ENCODE measurements at regions not wholly inside any gene's neighbourhood (a gene's known extent, or its start where the extent isn't known, plus 50 kb on each side); places are given as distances from the start of the nearest gene placed in this dataset.

- no peak overlapping the region for H3K4me3 ChIP-seq (ENCODE audit: control insufficient read depth, low read depth, low read length)
- DNase-seq (ENCODE audit: low read depth): no peak
- TF ChIP-seq, protein P1, sequence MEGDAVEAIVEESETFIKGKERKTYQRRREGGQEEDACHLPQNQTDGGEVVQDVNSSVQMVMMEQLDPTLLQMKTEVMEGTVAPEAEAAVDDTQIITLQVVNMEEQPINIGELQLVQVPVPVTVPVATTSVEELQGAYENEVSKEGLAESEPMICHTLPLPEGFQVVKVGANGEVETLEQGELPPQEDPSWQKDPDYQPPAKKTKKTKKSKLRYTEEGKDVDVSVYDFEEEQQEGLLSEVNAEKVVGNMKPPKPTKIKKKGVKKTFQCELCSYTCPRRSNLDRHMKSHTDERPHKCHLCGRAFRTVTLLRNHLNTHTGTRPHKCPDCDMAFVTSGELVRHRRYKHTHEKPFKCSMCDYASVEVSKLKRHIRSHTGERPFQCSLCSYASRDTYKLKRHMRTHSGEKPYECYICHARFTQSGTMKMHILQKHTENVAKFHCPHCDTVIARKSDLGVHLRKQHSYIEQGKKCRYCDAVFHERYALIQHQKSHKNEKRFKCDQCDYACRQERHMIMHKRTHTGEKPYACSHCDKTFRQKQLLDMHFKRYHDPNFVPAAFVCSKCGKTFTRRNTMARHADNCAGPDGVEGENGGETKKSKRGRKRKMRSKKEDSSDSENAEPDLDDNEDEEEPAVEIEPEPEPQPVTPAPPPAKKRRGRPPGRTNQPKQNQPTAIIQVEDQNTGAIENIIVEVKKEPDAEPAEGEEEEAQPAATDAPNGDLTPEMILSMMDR (conservative IDR thresholded peaks at IDR 0.05; ENCODE audit: control insufficient read depth, insufficient read depth, low read depth, low read length): no peak
Observed at GRCh38 chr1:63023637-63024036, 239.7 kb downstream of the ATG4C start.

- no peak for DNase-seq (ENCODE audit: low read depth)
- H3K4me3 ChIP-seq (ENCODE audit: control insufficient read depth, low read depth, low read length): no peak overlapping the region
- TF ChIP-seq, protein P1 (conservative IDR thresholded peaks at IDR 0.05; ENCODE audit: control insufficient read depth, insufficient read depth, low read depth, low read length): no peak
Observed at GRCh38 chr1:63024132-63024531, 240.2 kb downstream of the ATG4C start.

GRCh38 chr1:63027176-63027575 lies 243.2 kb downstream of the ATG4C start:
- TF ChIP-seq, protein P1 (conservative IDR thresholded peaks at IDR 0.05; ENCODE audit: control insufficient read depth, insufficient read depth, low read depth, low read length): no peak
- no peak for DNase-seq (ENCODE audit: low read depth)
- no peak overlapping the region for H3K4me3 ChIP-seq (ENCODE audit: control insufficient read depth, low read depth, low read length)

DNA sequence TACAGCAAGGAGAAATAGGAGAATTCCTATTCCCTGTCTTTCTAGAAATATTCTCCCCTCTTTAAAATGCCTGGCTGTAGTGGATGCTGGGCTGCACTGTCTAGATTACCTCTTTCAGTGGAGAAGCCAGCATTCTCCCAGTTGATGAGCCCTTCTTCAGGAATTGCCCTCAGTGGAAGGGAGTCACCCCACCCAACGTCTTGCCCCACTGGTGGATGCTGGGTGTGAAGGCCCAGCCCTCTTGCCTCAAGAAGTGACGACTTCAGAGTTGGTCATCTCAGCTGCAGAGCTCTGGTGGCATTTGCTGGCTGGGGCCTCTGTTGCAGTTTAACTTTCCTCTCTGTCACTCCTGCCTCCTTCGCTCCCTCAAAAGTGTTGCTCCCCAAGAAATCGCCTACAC lies 248.2 kb downstream of the ATG4C start:
- no peak for DNase-seq (ENCODE audit: low read depth)
- TF ChIP-seq, protein P1 (conservative IDR thresholded peaks at IDR 0.05; ENCODE audit: control insufficient read depth, insufficient read depth, low read depth, low read length): no peak
- H3K4me3 ChIP-seq (ENCODE audit: control insufficient read depth, low read depth, low read length): no peak overlapping the region

GRCh38 chr1:63033211-63033610 lies 249.3 kb downstream of the ATG4C start:
- TF ChIP-seq, protein P1 (conservative IDR thresholded peaks at IDR 0.05; ENCODE audit: control insufficient read depth, insufficient read depth, low read depth, low read length): no peak
- no peak overlapping the region for H3K4me3 ChIP-seq (ENCODE audit: control insufficient read depth, low read depth, low read length)
- no peak for DNase-seq (ENCODE audit: low read depth)

GRCh38 chr1:63034256-63034655 lies 250.3 kb downstream of the ATG4C start:
- H3K4me3 ChIP-seq (ENCODE audit: control insufficient read depth, low read depth, low read length): no peak overlapping the region
- no peak for DNase-seq (ENCODE audit: low read depth)
- TF ChIP-seq, protein P1 (conservative IDR thresholded peaks at IDR 0.05; ENCODE audit: control insufficient read depth, insufficient read depth, low read depth, low read length): no peak

DNA sequence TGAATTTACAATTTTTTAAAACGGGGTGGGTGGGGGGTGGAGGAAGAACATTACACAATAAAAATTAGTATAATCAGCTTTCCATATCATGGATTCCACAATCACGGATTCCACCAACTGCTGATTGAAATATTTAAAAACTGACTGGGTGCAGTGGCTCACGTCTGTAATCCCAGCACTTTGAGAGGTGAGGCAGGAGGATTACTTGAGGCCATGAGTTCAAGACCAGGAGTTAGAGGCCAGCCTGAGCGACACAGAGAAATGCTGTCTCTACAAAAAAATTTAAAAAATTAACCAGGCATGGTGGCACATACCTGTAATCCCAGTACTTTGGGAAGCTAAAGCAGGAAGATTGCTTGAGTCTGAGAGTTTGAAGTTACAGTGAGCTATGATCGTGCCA lies 254.7 kb downstream of the ATG4C start:
- TF ChIP-seq, protein P1 (conservative IDR thresholded peaks at IDR 0.05; ENCODE audit: control insufficient read depth, insufficient read depth, low read depth, low read length): no peak
- no peak for DNase-seq (ENCODE audit: low read depth)
- H3K4me3 ChIP-seq (ENCODE audit: control insufficient read depth, low read depth, low read length): no peak overlapping the region

All from fibroblast of mammary gland (primary cell).